K562 (cell line): ENCODE measurements at regions not wholly inside any gene's neighbourhood (a gene's known extent, or its start where the extent isn't known, plus 50 kb on each side); places are given as distances from the start of the nearest gene placed in this dataset.

Experiments
- ATAC-seq: fragments of 200-7000 bp; cut with Tn5 transposase; 3 replicates; pipeline ENCODE4 v1.9.1; 2020; ENCODE audit warnings: moderate library complexity
- BruUV-seq: library from RNA; stranded (reverse); fragments of 400-500 nt; replicated peaks from 2 replicates; lab custom pipeline; 2021; lab: Mats Ljungman, UMichigan
- CTCF ChIA-PET: fragments of 300-600 bp; formaldehyde crosslinking; extraction: SDS; loops from one replicate; lab custom pipeline; 2021; ENCODE audit warnings: low intra/inter-chr PET ratio; lab: Yijun Ruan, JAX
- POLR2A ChIA-PET: fragments of 300-600, 350-650 bp; sonication (Branson Sonifier 250); formaldehyde crosslinking; extraction: SDS; loops from one replicate; lab custom pipeline; 2021; ENCODE audit warnings: antibody characterized with exemption, inconsistent platforms; lab: Yijun Ruan, JAX
- DNase-seq, 4 experiments: peaks; one replicate each; pipeline versions ENCODE4 v3.0.0 to v3.0.0-alpha.2; 2011 to 2018; ENCODE audit warnings: low spot score in 3 of 4, mixed read lengths in 3 of 4; ENCODE audit errors: extremely low read depth in 1 of 4
- FAIRE-seq: peaks from 2 replicates; lab custom pipeline; 2011; peaks lifted over from hg19 to GRCh38; lab: Jason Lieb, UNC
- H2AFZ ChIP-seq: 2 replicates; pipeline ENCODE4 v1.6.0; 2011; ENCODE audit warnings: low read depth, low read length, control low read depth, inconsistent platforms
- H3K27ac ChIP-seq: fragments of 200-600 bp; 3 replicates; pipeline ENCODE4 v1.8.0; 2011; ENCODE audit warnings: low read depth, mild to moderate bottlenecking, control low read depth, inconsistent platforms, low read length, moderate library complexity, mixed read lengths; ENCODE audit errors: extremely low read depth
- H3K27me3 ChIP-seq, 2 experiments: fragments of 300-600 bp in 1 of 2; 2 replicates in 1 of 2; 3 replicates in 1 of 2; pipeline versions ENCODE4 v1.6.0 to v1.8.0; 2011; ENCODE audit warnings: inconsistent platforms in 2 of 2, low read length in 2 of 2, mild to moderate bottlenecking in 1 of 2, mixed read lengths in 1 of 2, moderate library complexity in 1 of 2; ENCODE audit not compliant: control insufficient read depth in 2 of 2, insufficient read depth in 2 of 2
- H3K36me3 ChIP-seq: fragments of 300-600 bp; 3 replicates; pipeline ENCODE4 v1.8.0; 2011; ENCODE audit warnings: mild to moderate bottlenecking, low read length, inconsistent platforms; ENCODE audit not compliant: control insufficient read depth, insufficient read depth
- H3K4me1 ChIP-seq, 2 experiments: fragments of 200-600 bp in 1 of 2; replicated peaks in 1 of 2; 2 replicates in 1 of 2; 3 replicates in 1 of 2; pipeline versions ENCODE4 v1.5.1 to v1.8.0; 2011; ENCODE audit warnings: inconsistent platforms in 2 of 2, low read length in 2 of 2, mild to moderate bottlenecking in 1 of 2, mixed read lengths in 1 of 2, moderate library complexity in 1 of 2; ENCODE audit not compliant: control insufficient read depth in 2 of 2, insufficient read depth in 2 of 2
- H3K4me2 ChIP-seq: 2 replicates; pipeline ENCODE4 v1.6.1; 2011; ENCODE audit warnings: low read length, control low read depth, inconsistent platforms, mixed read lengths; ENCODE audit not compliant: insufficient read depth
- H3K4me3 ChIP-seq: fragments of 200-600 bp; sonication (generic), shearing (Covaris generic); 2 replicates; pipeline ENCODE4 v1.5.1; 2016; ENCODE audit warnings: control low read depth, inconsistent platforms
- H3K79me2 ChIP-seq: fragments of 200-600 bp; 3 replicates; pipeline ENCODE4 v1.8.0; 2011; ENCODE audit warnings: low read length, inconsistent platforms; ENCODE audit not compliant: control insufficient read depth, insufficient read depth
- H3K9ac ChIP-seq, 2 experiments: 2 replicates each; pipeline versions ENCODE4 v1.6.0 to v1.6.1; 2011; ENCODE audit warnings: low read depth in 2 of 2, low read length in 2 of 2, control low read depth in 1 of 2, inconsistent platforms in 1 of 2, mild to moderate bottlenecking in 1 of 2, mixed read lengths in 1 of 2; ENCODE audit not compliant: insufficient read depth in 1 of 2
- H3K9me1 ChIP-seq: one replicate; pipeline ENCODE4 v1.6.0; 2011; ENCODE audit warnings: inconsistent platforms, mild to moderate bottlenecking, low read length, moderate library complexity; ENCODE audit not compliant: control insufficient read depth, insufficient read depth
- H3K9me3 ChIP-seq: replicated peaks from 2 replicates; pipeline ENCODE4 v1.5.1; 2011; ENCODE audit warnings: low read depth, low read length, inconsistent platforms; ENCODE audit not compliant: control insufficient read depth, insufficient read depth
- H4K20me1 ChIP-seq: replicated peaks from 2 replicates; pipeline ENCODE4 v1.6.1; 2011; ENCODE audit warnings: low read length, inconsistent platforms, mixed read lengths; ENCODE audit not compliant: control insufficient read depth, insufficient read depth
- NCOA2 ChIP-seq, 2 experiments: fragments of 450-650 bp; IDR thresholded peaks; 2 replicates each; pipeline ENCODE4 v1.6.1; 2018; ENCODE audit warnings: mild to moderate bottlenecking in 2 of 2, moderate library complexity in 1 of 2; ENCODE audit not compliant: partially characterized antibody in 2 of 2
- SAFB ChIP-seq: fragments of 200-400 bp; formaldehyde crosslinking; IDR thresholded peaks from 2 replicates; pipeline ENCODE4 v1.6.1; 2017; ENCODE audit warnings: low read depth, low read length, borderline replicate concordance
- TEAD1 ChIP-seq, 2 experiments: fragments of 450-650 bp in 1 of 2; sonication (generic) in 1 of 2; formaldehyde crosslinking; IDR thresholded peaks; 2 replicates each; pipeline versions ENCODE4 v1.4.0 to v1.8.0; 2020 to 2022; ENCODE audit warnings: mild to moderate bottlenecking in 2 of 2, missing genetic modification reagents in 1 of 2
- ZBTB8A ChIP-seq: fragments of 450-650 bp; IDR thresholded peaks from 2 replicates; pipeline ENCODE4 v1.6.1; 2018; ENCODE audit warnings: mild to moderate bottlenecking, moderate library complexity; ENCODE audit not compliant: partially characterized antibody
- ZC3H4 ChIP-seq: sonication (generic); formaldehyde crosslinking; IDR thresholded peaks from 2 replicates; pipeline ENCODE4 v1.9.0; 2021; ENCODE audit warnings: missing genetic modification reagents, borderline replicate concordance
- ZNF140 ChIP-seq: fragments of 250-450 bp; sonication (Bioruptor Pico); IDR thresholded peaks from 2 replicates; pipeline ENCODE4 v1.8.0; 2021; ENCODE audit warnings: moderate library complexity, mild to moderate bottlenecking, inconsistent platforms
- ZNF408 ChIP-seq: fragments of 250-450 bp; sonication (Bioruptor Pico); IDR thresholded peaks from 2 replicates; pipeline ENCODE4 v1.4.0; 2020; ENCODE audit warnings: low read depth, mild to moderate bottlenecking, moderate library complexity
- WGBS: fragments of 100-300 bp; shearing (Covaris generic); methylation state at CpG from one replicate; pipeline ENCODE4 v1.1.6; 2016; ENCODE audit warnings: low coverage, mixed read lengths; ENCODE audit not compliant: insufficient coverage; ENCODE audit errors: missing lambda C conversion rate; 5-methylcytosine and 5-hydroxymethylcytosine counted together
- in situ Hi-C: fragments of 300-500 bp; cut with MboI; formaldehyde crosslinking; loops from 4 replicates; pipeline ENCODE4 v1.15.0; 2018; ENCODE audit warnings: inconsistent platforms, mixed read lengths
- intact Hi-C: fragments of 100-400 bp; cut with micrococcal nuclease; formaldehyde crosslinking; loops from 2 replicates; pipeline ENCODE4 v1.14.2; 2022
- TF ChIP-seq, protein P1 (sequence below): sonication (generic); formaldehyde crosslinking; IDR thresholded peaks from 2 replicates; pipeline ENCODE4 v1.8.0; 2022; ENCODE audit warnings: mild to moderate bottlenecking, low read depth, missing genetic modification reagents
- TF ChIP-seq, protein P2 (sequence below), 3 experiments: fragments of 200-800 bp in 1 of 3; sonication (Bioruptor generic) in 1 of 3; sonication (generic) in 1 of 3; formaldehyde crosslinking in 1 of 3; IDR thresholded peaks; 2 replicates each; pipeline versions ENCODE4 v1.6.1 to v1.8.0; 2016 to 2022; ENCODE audit warnings: mild to moderate bottlenecking in 2 of 3, missing compliant biosample characterization in 2 of 3, missing genetic modification characterization in 2 of 3, missing genetic modification reagents in 1 of 3

DNA sequence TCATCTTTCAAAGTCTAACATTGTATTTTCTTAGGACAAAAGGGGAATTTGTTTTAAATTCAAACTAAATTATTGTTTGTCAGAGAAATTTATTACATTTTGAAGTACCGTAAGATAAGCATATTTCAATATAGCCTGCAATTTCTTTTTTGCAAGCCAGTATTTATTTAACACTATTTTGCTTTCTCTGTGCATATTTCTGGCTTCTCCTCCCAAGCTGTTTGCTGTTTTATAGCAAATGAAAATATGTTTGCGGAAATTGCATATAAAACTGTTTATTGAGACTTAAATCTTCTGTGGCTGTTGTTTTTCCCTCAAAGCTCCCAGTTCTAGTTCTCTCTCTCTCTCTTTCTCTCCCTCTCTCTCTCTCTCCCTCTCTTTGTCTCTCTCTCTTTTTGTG lies 866.8 kb downstream of the FAM181B start:
- no peaks in the 10 kb centered on the region for H3K4me1 ChIP-seq
- intact Hi-C loops (no loop called here), in situ Hi-C loops (no loop called here)
- H3K4me2 ChIP-seq = no peak overlapping the region
- TF ChIP-seq, protein P1, sequence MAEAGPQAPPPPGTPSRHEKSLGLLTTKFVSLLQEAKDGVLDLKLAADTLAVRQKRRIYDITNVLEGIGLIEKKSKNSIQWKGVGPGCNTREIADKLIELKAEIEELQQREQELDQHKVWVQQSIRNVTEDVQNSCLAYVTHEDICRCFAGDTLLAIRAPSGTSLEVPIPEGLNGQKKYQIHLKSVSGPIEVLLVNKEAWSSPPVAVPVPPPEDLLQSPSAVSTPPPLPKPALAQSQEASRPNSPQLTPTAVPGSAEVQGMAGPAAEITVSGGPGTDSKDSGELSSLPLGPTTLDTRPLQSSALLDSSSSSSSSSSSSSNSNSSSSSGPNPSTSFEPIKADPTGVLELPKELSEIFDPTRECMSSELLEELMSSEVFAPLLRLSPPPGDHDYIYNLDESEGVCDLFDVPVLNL (CRISPR knock-in tag) = no peak
- no peak for TF ChIP-seq ZNF408 (CRISPR knock-in tag)
- TF ChIP-seq TEAD1 (CRISPR knock-in tag; IDR thresholded peaks at IDR 0.05) = no peak
- TF ChIP-seq SAFB = no peak
- WGBS = 0% methylated on average over 2 of the region's 2 CpGs
- FAIRE-seq = no peak
- no peaks in the 10 kb centered on the region for H3K27me3 ChIP-seq
- H3K4me3 ChIP-seq = no peak overlapping the region
- no peaks in the 10 kb centered on the region for H3K36me3 ChIP-seq
- H3K9me3 ChIP-seq = no peaks in the 10 kb centered on the region
- no TSS peak for BruUV-seq
- no peak overlapping the region for H3K27ac ChIP-seq
- no peak for DNase-seq
- no peak overlapping the region for H3K9ac ChIP-seq
- no peak for ATAC-seq
- H4K20me1 ChIP-seq = no peaks in the 10 kb centered on the region
- ChIA-PET POLR2A (no interaction called here), CTCF (no interaction called here)
- no peaks in the 10 kb centered on the region for H3K9me1 ChIP-seq
- H2AFZ ChIP-seq = no peak overlapping the region
- no peaks in the 10 kb centered on the region for H3K79me2 ChIP-seq

DNA sequence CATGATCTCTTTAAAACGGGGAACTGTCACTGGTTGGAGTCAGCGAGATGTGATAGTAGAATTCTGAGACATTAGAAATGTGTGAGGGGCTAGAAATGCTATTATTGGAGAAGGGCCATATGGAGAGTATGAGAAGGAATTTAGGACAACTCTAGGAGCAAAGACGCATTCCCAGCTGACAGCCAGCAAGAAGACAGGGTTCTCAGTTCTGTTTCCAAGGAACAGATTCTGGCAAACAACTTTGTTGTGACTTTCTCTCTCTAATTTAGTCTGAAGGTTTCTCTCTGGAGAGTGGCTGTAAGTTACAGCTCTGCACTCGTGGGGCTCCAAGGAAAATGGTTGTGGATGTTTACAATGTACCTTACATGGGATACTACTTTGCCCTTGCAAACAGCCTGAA lies 876.3 kb downstream of the FAM181B start:
- H3K36me3 ChIP-seq = no peaks in the 10 kb centered on the region
- no peaks in the 10 kb centered on the region for H3K4me1 ChIP-seq
- no peaks in the 10 kb centered on the region for H4K20me1 ChIP-seq
- WGBS = 4% methylated on average over 4 of the region's 4 CpGs
- intact Hi-C loops (no loop called here), in situ Hi-C loops (no loop called here)
- H2AFZ ChIP-seq = no peak overlapping the region
- no peak overlapping the region for H3K27ac ChIP-seq
- no peak overlapping the region for H3K4me3 ChIP-seq
- 0 out of 2 replicates have a peak, but pooled peaks cover 2% of the 10 kb centered on the region for H3K9me3 ChIP-seq
- BruUV-seq = no TSS peak
- ChIA-PET CTCF (no interaction called here), POLR2A (no interaction called here)
- H3K9me1 ChIP-seq = no peaks in the 10 kb centered on the region
- no peak for FAIRE-seq
- no peaks in the 10 kb centered on the region for H3K79me2 ChIP-seq
- no peak overlapping the region for H3K4me2 ChIP-seq
- no peak overlapping the region for H3K9ac ChIP-seq
- DNase-seq = no peak
- TF ChIP-seq ZC3H4 = no peak
- no peak for TF ChIP-seq NCOA2 (IDR thresholded peaks at IDR 0.05; ENCODE audit: partially characterized antibody in 2 of 2)
- no peak for TF ChIP-seq ZBTB8A
- TF ChIP-seq, protein P2, sequence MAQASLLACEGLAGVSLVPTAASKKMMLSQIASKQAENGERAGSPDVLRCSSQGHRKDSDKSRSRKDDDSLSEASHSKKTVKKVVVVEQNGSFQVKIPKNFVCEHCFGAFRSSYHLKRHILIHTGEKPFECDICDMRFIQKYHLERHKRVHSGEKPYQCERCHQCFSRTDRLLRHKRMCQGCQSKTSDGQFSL (CRISPR knock-in tag; IDR thresholded peaks at IDR 0.05) = no peak
- TF ChIP-seq, protein P2 (tag; IDR thresholded peaks at IDR 0.05) = no peak
- no peak for TF ChIP-seq ZNF140
- H3K27me3 ChIP-seq = no peaks in the 10 kb centered on the region
- no peak for ATAC-seq
